ENCODE measurements at regions not wholly inside any gene's neighbourhood (a gene's known extent, or its start where the extent isn't known, plus 50 kb on each side); places are given as distances from the start of the nearest gene placed in this dataset.
"Not testable (repeated sequence)": the region's sequence is repeated elsewhere in the genome, so short reads cannot be mapped to it uniquely, and the experiment has no call there.

GRCh38 chr7:119994928-119995327 is 278.0 kb upstream of the KCND2 start:
- Histone ChIP-seq H3K27me3 (no peaks in the 10 kb centered on the region), H3K4me1 (no peaks in the 10 kb centered on the region), H3K27ac (no peak overlapping the region), H3K4me3 (no peak overlapping the region), H3K36me3 (no peaks in the 10 kb centered on the region), H3K9me3 (peaks cover 0 to 8% of the 10 kb centered on the region in 2 donors)
- intact Hi-C loops (cut with DNase I), result no loop called here
- TF ChIP-seq CTCF (IDR thresholded peaks at IDR 0.05), result no peak
- DNase-seq, result no peak
- ATAC-seq, result no peak

DNA sequence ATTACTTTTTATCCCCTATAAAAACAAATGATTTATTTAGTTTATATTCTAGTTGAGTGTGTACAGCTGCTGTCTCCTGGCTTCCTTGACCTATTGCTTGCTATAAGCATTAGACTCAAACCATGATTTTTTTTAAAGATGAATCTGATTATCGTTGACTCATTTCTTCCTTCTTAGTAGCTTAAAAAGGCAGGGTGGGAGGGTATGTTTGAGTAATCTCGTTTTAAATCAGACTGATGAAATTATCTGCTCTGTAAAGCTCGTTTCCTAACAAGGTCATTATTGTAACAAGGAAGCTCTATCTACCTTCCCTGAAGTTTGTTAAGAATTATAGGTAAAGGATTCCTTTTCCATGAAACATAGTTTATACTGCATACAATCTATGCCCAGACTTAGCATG is 276.3 kb upstream of the KCND2 start:
- DNase-seq, result no peak
- no peak for ATAC-seq
- Histone ChIP-seq H3K36me3 (no peaks in the 10 kb centered on the region), H3K27me3 (no peaks in the 10 kb centered on the region), H3K27ac (no peak overlapping the region), H3K4me3 (no peak overlapping the region), H3K4me1 (no peaks in the 10 kb centered on the region), H3K9me3 (peaks cover 0 to 6% of the 10 kb centered on the region in 2 donors)
- intact Hi-C loops (cut with DNase I), result no loop called here
- no peak for TF ChIP-seq CTCF (IDR thresholded peaks at IDR 0.05)

GRCh38 chr7:119999738-120000475 is 273.1 kb upstream of the KCND2 start:
- no peak for DNase-seq
- H3K27ac ChIP-seq, result no peak overlapping the region
- H3K4me1 ChIP-seq, result no peaks in the 10 kb centered on the region
- no peaks in the 10 kb centered on the region for H3K36me3 ChIP-seq
- intact Hi-C loops (cut with DNase I), result no loop called here
- H3K4me3 ChIP-seq, result no peak overlapping the region
- TF ChIP-seq CTCF (IDR thresholded peaks at IDR 0.05), result no peak
- no peaks in the 10 kb centered on the region for H3K9me3 ChIP-seq
- ATAC-seq, result no peak
- no peaks in the 10 kb centered on the region for H3K27me3 ChIP-seq

- H3K27ac ChIP-seq, result no peak overlapping the region
- intact Hi-C loops (cut with DNase I), result no loop called here
- H3K4me3 ChIP-seq, result no peak overlapping the region
- no peaks in the 10 kb centered on the region for H3K36me3 ChIP-seq
- no peak for TF ChIP-seq CTCF (IDR thresholded peaks at IDR 0.05)
- DNase-seq, result no peak
- no peaks in the 10 kb centered on the region for H3K27me3 ChIP-seq
- H3K4me1 ChIP-seq, result no peaks in the 10 kb centered on the region
- H3K9me3 ChIP-seq, result no peaks in the 10 kb centered on the region
- ATAC-seq, result no peak
Measured at GRCh38 chr7:120005720-120006119, 267.3 kb upstream of the KCND2 start.

DNA sequence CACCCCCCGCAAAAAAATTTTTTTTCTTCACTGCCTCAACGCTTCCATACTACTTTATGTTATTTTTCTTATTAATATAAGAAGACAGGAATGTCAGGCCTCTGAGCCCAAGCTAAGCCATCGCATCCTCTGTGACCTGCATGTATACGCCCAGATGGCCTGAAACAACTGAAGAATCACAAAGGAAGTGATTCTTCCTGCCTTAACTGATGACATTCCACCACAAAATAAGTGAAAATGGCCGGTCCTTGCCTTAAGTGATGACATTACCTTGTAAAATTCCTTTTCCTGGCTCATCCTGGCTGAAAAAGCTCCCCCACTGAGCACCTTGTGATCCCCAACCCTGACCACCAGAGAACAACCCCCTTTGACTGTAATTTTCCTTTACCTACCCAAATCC is 258.7 kb upstream of the KCND2 start:
- intact Hi-C loops (cut with DNase I); H3K4me3 ChIP-seq; ATAC-seq: not testable (repeated sequence)

More for the DNA sequence above, 258.7 kb upstream of the KCND2 start:
- H3K9me3 ChIP-seq, H3K4me1 ChIP-seq, H3K27ac ChIP-seq, H3K36me3 ChIP-seq, H3K27me3 ChIP-seq, DNase-seq: not testable (repeated sequence)
